ENCODE measurements at regions not wholly inside any gene's neighbourhood (a gene's known extent, or its start where the extent isn't known, plus 50 kb on each side); places are given as distances from the start of the nearest gene placed in this dataset.

DNA sequence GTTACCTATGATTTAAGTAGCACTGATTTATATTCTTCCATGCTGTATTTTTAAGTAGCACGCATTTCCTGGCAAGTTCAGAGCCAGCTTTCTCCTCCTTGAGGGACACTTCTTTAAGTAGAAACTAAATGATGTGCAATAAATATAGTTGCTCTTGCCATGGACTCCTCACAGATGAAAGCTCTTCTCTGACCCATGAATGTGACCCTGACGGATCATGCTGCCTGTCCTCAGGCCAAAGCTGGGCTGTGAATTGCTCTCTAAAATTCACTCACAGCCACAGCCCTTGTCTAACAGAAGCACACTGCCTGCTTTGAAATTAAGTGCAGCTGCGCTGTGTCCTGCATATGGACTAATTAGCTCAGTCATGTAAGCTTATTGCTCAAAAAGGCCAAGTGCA, 438.8 kb downstream of the PMP22 start:
- H3K4me2 ChIP-seq (ENCODE audit: low read length) = no peak overlapping the region
- no peaks in the 10 kb centered on the region for H3K27me3 ChIP-seq (ENCODE audit: low read depth, low read length)
- H3K36me3 ChIP-seq (replicated peaks; ENCODE audit: low read depth, low read length) = no peaks in the 10 kb centered on the region
- no peak overlapping the region for H3K27ac ChIP-seq (ENCODE audit: low read length)
- no peaks in the 10 kb centered on the region for H3K9me3 ChIP-seq (ENCODE audit: insufficient read depth, low read length)
- H3K9ac ChIP-seq (ENCODE audit: low read length) = no peak overlapping the region
- no peak overlapping the region for H3K4me3 ChIP-seq (ENCODE audit: low read length)
- no peaks in the 10 kb centered on the region for H3K79me2 ChIP-seq (ENCODE audit: low read length)
- H2AFZ ChIP-seq (ENCODE audit: low read depth, low read length) = no peak overlapping the region
- TF ChIP-seq CTCF (IDR thresholded peaks at IDR 0.05; ENCODE audit: low read depth, low read length) (no peak), EZH2phosphoT487 (IDR thresholded peaks at IDR 0.05; ENCODE audit: low read depth) (no peak)
- no peaks in the 10 kb centered on the region for H3K4me1 ChIP-seq (ENCODE audit: low read length)
- H4K20me1 ChIP-seq (ENCODE audit: insufficient read depth, low read length) = no peaks in the 10 kb centered on the region

DNA sequence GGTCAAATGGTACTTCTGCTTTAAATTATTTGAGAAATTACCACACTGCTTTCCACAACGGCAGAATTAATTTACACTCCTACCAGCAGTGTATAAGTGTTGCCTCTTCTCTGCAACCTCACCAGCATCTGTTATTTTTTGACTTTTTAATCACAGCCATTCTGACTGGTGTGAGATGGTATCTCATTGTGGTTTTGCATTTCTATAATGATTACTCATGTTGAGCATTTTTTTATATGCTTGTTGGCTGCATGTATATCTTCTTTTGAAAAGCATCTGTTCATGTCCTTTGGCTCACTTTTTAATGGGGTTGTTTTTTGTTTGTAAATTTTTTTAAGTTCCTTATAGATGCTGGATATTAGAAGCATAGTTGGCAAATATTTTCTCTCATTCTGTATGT, 446.7 kb downstream of the PMP22 start:
- no peak overlapping the region for H3K27ac ChIP-seq (ENCODE audit: low read length)
- H4K20me1 ChIP-seq (ENCODE audit: insufficient read depth, low read length) = no peaks in the 10 kb centered on the region
- no peak overlapping the region for H3K4me3 ChIP-seq (ENCODE audit: low read length)
- H3K4me2 ChIP-seq (ENCODE audit: low read length) = no peak overlapping the region
- H3K79me2 ChIP-seq (ENCODE audit: low read length) = no peaks in the 10 kb centered on the region
- no peaks in the 10 kb centered on the region for H3K4me1 ChIP-seq (ENCODE audit: low read length)
- H3K27me3 ChIP-seq (ENCODE audit: low read depth, low read length) = no peaks in the 10 kb centered on the region
- H2AFZ ChIP-seq (ENCODE audit: low read depth, low read length) = no peak overlapping the region
- H3K9me3 ChIP-seq (ENCODE audit: insufficient read depth, low read length) = no peaks in the 10 kb centered on the region
- no peak for TF ChIP-seq CTCF (IDR thresholded peaks at IDR 0.05; ENCODE audit: low read depth, low read length)
- no peak for TF ChIP-seq EZH2phosphoT487 (IDR thresholded peaks at IDR 0.05; ENCODE audit: low read depth)
- no peaks in the 10 kb centered on the region for H3K36me3 ChIP-seq (replicated peaks; ENCODE audit: low read depth, low read length)
- no peak overlapping the region for H3K9ac ChIP-seq (ENCODE audit: low read length)

DNA sequence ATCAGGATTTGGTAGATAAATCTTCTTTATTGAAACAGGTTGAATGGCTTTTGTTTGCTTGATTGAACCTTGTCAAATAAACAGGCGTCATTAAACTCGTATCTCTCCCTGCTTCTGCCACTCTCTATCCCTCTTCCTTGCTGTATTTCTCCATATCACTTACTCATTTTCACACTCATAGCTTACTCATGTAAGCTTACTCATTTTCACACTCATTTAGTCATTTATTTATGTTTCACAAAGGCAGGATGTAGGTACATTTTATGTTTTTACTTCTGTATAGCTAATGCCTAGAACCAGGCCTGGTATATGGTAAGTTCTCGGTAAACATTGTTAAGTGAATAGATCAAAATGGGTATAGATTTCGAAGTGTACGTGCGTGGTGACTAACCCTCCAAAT, 450.0 kb downstream of the PMP22 start:
- H3K9ac ChIP-seq (ENCODE audit: low read length) = no peak overlapping the region
- no peaks in the 10 kb centered on the region for H3K4me1 ChIP-seq (ENCODE audit: low read length)
- H3K36me3 ChIP-seq (replicated peaks; ENCODE audit: low read depth, low read length) = no peaks in the 10 kb centered on the region
- no peaks in the 10 kb centered on the region for H3K27me3 ChIP-seq (ENCODE audit: low read depth, low read length)
- TF ChIP-seq CTCF (IDR thresholded peaks at IDR 0.05; ENCODE audit: low read depth, low read length) = no peak
- no peak for TF ChIP-seq EZH2phosphoT487 (IDR thresholded peaks at IDR 0.05; ENCODE audit: low read depth)
- no peak overlapping the region for H3K4me3 ChIP-seq (ENCODE audit: low read length)
- no peak overlapping the region for H3K27ac ChIP-seq (ENCODE audit: low read length)
- H3K9me3 ChIP-seq (ENCODE audit: insufficient read depth, low read length) = no peaks in the 10 kb centered on the region
- no peaks in the 10 kb centered on the region for H4K20me1 ChIP-seq (ENCODE audit: insufficient read depth, low read length)
- H2AFZ ChIP-seq (ENCODE audit: low read depth, low read length) = no peak overlapping the region
- H3K79me2 ChIP-seq (ENCODE audit: low read length) = no peaks in the 10 kb centered on the region
- H3K4me2 ChIP-seq (ENCODE audit: low read length) = no peak overlapping the region

- Histone ChIP-seq H3K9ac (ENCODE audit: low read length) (no peak overlapping the region), H3K27ac (ENCODE audit: low read length) (no peak overlapping the region), H4K20me1 (ENCODE audit: insufficient read depth, low read length) (no peaks in the 10 kb centered on the region), H3K4me3 (ENCODE audit: low read length) (no peak overlapping the region), H3K4me2 (ENCODE audit: low read length) (no peak overlapping the region), H3K9me3 (ENCODE audit: insufficient read depth, low read length) (no peaks in the 10 kb centered on the region), H3K79me2 (ENCODE audit: low read length) (no peaks in the 10 kb centered on the region), H2AFZ (ENCODE audit: low read depth, low read length) (no peak overlapping the region), H3K36me3 (replicated peaks; ENCODE audit: low read depth, low read length) (no peaks in the 10 kb centered on the region), H3K27me3 (ENCODE audit: low read depth, low read length) (no peaks in the 10 kb centered on the region), H3K4me1 (ENCODE audit: low read length) (no peaks in the 10 kb centered on the region)
- TF ChIP-seq EZH2phosphoT487 (IDR thresholded peaks at IDR 0.05; ENCODE audit: low read depth) = no peak
- TF ChIP-seq CTCF (IDR thresholded peaks at IDR 0.05; ENCODE audit: low read depth, low read length) = no peak
Measured at GRCh38 chr17:14813649-14814370, 451.3 kb downstream of the PMP22 start.
